HEK293T (cell line): ENCODE measurements at regions not wholly inside any gene's neighbourhood (a gene's known extent, or its start where the extent isn't known, plus 50 kb on each side); places are given as distances from the start of the nearest gene placed in this dataset.

Source experiments
- ELF4 ChIP-seq: fragments of 450-650 bp; IDR thresholded peaks from 2 replicates; pipeline ENCODE4 v1.6.1; 2017; ENCODE audit warnings: antibody characterized with exemption
- LEF1 ChIP-seq: fragments of 450-650 bp; IDR thresholded peaks from 2 replicates; pipeline ENCODE4 v1.6.1; 2017; ENCODE audit warnings: mild to moderate bottlenecking, borderline replicate concordance
- SUZ12 ChIP-seq: fragments of 450-650 bp; IDR thresholded peaks from 2 replicates; pipeline ENCODE4 v1.6.1; 2016; ENCODE audit warnings: mild to moderate bottlenecking
- TARDBP ChIP-seq: fragments of 450-650 bp; IDR thresholded peaks from 2 replicates; pipeline ENCODE4 v1.6.1; 2016
- TF ChIP-seq, protein P1 (sequence below): fragments of 450-650 bp; IDR thresholded peaks from 2 replicates; pipeline ENCODE4 v1.6.1; 2016

DNA sequence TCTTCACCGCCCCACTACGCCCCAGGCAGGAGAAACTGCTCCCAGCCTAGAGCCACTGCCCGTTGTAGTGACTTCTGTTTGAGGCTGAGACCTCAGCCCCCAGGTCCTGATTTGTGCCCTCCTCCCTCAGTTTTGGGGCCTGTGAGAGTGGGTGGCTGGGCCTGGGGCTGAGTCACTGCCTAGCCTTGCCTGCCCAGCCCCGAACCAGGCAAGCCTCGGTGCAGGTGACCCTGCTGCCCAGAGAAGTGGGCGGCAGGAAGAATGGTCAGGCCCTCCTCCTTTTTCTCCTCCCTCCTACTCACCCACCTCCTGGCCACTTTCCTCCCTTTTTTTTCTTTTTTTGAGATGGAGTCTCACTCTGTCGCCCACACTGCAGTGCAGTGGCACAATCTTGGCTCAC lies 66.6 kb downstream of the ZFP36L2 start:
- TF ChIP-seq ELF4: no peak
- TF ChIP-seq, protein P1, sequence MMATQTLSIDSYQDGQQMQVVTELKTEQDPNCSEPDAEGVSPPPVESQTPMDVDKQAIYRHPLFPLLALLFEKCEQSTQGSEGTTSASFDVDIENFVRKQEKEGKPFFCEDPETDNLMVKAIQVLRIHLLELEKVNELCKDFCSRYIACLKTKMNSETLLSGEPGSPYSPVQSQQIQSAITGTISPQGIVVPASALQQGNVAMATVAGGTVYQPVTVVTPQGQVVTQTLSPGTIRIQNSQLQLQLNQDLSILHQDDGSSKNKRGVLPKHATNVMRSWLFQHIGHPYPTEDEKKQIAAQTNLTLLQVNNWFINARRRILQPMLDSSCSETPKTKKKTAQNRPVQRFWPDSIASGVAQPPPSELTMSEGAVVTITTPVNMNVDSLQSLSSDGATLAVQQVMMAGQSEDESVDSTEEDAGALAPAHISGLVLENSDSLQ: no peak
- no peak for TF ChIP-seq SUZ12
- no peak for TF ChIP-seq TARDBP
- TF ChIP-seq LEF1: no peak
